Ovary (tissue), 7 donors: ENCODE measurements at regions not wholly inside any gene's neighbourhood (a gene's known extent, or its start where the extent isn't known, plus 50 kb on each side); places are given as distances from the start of the nearest gene placed in this dataset.
"Not testable (repeated sequence)": the region's sequence is repeated elsewhere in the genome, so short reads cannot be mapped to it uniquely, and the experiment has no call there.

Experiments
- DNase-seq, 5 donors: peaks; one replicate each; pipeline ENCODE4 v3.0.0-alpha.2; 2019 to 2020
- H3K27ac ChIP-seq, 2 donors: fragments of 200-600 bp; one replicate each; pipeline versions ENCODE4 v1.5.1 to v1.8.0; 2019 to 2022
- H3K27me3 ChIP-seq: fragments of 200-600 bp; one replicate; pipeline ENCODE4 v1.8.0; 2022
- H3K36me3 ChIP-seq: fragments of 200-600 bp; sonication (generic); one replicate; pipeline ENCODE4 v1.5.1; 2019
- H3K4me1 ChIP-seq: one replicate; pipeline ENCODE4 v1.8.1; 2013; ENCODE audit warnings: mild to moderate bottlenecking, moderate library complexity; ENCODE audit not compliant: insufficient read depth
- H3K4me3 ChIP-seq: fragments of 200-600 bp; sonication (generic); one replicate; pipeline ENCODE4 v1.5.1; 2017
- H3K9me3 ChIP-seq, 2 donors: fragments of 200-600 bp in 1 of 2; sonication (generic) in 1 of 2; one replicate each; pipeline versions ENCODE4 v1.5.1 to v1.8.1; 2013 to 2019; ENCODE audit warnings: mild to moderate bottlenecking in 1 of 2, moderate library complexity in 1 of 2
- EP300 ChIP-seq: sonication (generic); formaldehyde crosslinking; IDR thresholded peaks from one replicate; pipeline ENCODE4 v1.6.1; 2017; ENCODE audit warnings: antibody characterized with exemption
- POLR2A ChIP-seq: fragments of 450-650 bp; IDR thresholded peaks from one replicate; pipeline ENCODE4 v1.6.1; 2017; ENCODE audit warnings: antibody characterized with exemption, mild to moderate bottlenecking, moderate library complexity
- WGBS, 3 donors: extraction: QIAGEN DNeasy Blood & Tissue Kit in 1 of 3; methylation state at CpG; one replicate each; pipeline versions ENCODE4 v1.1.5 to v1.1.7; 2013 to 2017; 5-methylcytosine and 5-hydroxymethylcytosine counted together
- intact Hi-C, 4 donors: fragments of 100-400 bp; cut with DNase I; formaldehyde crosslinking; loops; one replicate each; pipeline versions ENCODE4 v1.11.0 to v1.15.1; 2022 to 2023
- TF ChIP-seq, protein P1 (sequence below), 3 donors: fragments of 450-650 bp in 2 of 3; fragments of 200-600 bp in 1 of 3; IDR thresholded peaks; one replicate each; pipeline versions ENCODE4 v1.5.1 to v1.8.0; 2016 to 2022; ENCODE audit warnings: antibody characterized with exemption in 3 of 3, mild to moderate bottlenecking in 1 of 3
- donor health status: DM: no; HTN: no; CAD: no; lungs with moderate emphysema.
- donor health status: DM: no; HTN: no; CAD: no.
- donor health status: Bipolar disorder and iron deficiency.
- donor health status: DM: no; HTN: no; CAD: no.
- donor health status: DM: yes; HTN: yes; CAD: no.

- Histone ChIP-seq H3K36me3 (no peaks in the 10 kb centered on the region), H3K27ac (no peak overlapping the region), H3K27me3 (no peaks in the 10 kb centered on the region), H3K9me3 (no peaks in the 10 kb centered on the region), H3K4me3 (no peak overlapping the region), H3K4me1 (no peaks in the 10 kb centered on the region)
- no peak for DNase-seq
- WGBS, 3 donors, result 89 to 91% (median 89%) methylated on average over 2 of the region's 2 CpGs
- intact Hi-C loops, result no loop called here
- TF ChIP-seq, protein P1, sequence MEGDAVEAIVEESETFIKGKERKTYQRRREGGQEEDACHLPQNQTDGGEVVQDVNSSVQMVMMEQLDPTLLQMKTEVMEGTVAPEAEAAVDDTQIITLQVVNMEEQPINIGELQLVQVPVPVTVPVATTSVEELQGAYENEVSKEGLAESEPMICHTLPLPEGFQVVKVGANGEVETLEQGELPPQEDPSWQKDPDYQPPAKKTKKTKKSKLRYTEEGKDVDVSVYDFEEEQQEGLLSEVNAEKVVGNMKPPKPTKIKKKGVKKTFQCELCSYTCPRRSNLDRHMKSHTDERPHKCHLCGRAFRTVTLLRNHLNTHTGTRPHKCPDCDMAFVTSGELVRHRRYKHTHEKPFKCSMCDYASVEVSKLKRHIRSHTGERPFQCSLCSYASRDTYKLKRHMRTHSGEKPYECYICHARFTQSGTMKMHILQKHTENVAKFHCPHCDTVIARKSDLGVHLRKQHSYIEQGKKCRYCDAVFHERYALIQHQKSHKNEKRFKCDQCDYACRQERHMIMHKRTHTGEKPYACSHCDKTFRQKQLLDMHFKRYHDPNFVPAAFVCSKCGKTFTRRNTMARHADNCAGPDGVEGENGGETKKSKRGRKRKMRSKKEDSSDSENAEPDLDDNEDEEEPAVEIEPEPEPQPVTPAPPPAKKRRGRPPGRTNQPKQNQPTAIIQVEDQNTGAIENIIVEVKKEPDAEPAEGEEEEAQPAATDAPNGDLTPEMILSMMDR (IDR thresholded peaks at IDR 0.05), result no peak
- TF ChIP-seq EP300 (no peak), POLR2A (no peak)
Measured at GRCh38 chr11:106309070-106309684, 231.7 kb downstream of the AASDHPPT start.

DNA sequence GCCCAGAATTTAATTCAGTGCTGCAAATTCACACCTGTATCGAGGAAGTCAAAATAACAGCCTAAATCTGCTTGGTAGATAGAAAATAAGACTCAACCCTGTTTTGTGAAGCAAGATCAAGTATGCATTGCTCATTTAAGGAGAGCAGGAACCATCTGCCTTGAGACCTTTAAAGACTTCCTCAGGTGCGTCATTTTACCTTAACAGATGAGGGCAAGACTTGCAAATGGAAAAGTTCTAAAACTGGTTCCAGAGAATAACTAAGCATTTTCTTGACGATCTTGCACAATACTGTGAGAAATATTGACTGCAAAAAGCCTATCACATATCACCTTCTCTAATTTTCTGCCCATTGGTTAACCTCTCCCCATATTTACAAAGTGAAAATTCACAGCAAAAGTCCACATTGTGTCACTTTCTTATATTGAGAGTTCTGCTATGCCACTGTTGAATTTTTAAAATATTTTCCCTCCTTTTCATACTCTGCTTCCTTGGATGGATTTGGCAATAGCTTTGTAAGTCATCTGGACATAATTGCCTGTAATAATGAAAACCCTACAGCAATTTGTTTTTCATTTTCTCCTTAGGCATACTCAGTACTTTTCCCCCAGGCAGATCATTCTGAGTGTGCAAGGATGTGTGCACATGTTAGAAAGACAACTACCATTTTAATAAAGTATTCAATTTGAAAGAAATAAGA, 234.2 kb downstream of the AASDHPPT start:
- intact Hi-C loops, result no loop called here
- H3K27me3 ChIP-seq, result no peaks in the 10 kb centered on the region
- no peak for DNase-seq
- 92 to 93% (median 92%) methylated on average over 3 of the region's 3 CpGs for WGBS, 3 donors
- no peak overlapping the region for H3K4me3 ChIP-seq
- H3K4me1 ChIP-seq, result no peaks in the 10 kb centered on the region
- H3K27ac ChIP-seq, result no peak overlapping the region
- no peaks in the 10 kb centered on the region for H3K9me3 ChIP-seq
- no peaks in the 10 kb centered on the region for H3K36me3 ChIP-seq
- TF ChIP-seq, protein P1 (IDR thresholded peaks at IDR 0.05), result no peak
- TF ChIP-seq POLR2A (no peak), EP300 (no peak)

GRCh38 chr11:106317208-106317773, 239.8 kb downstream of the AASDHPPT start:
- H3K27ac ChIP-seq, H3K27me3 ChIP-seq, H3K4me3 ChIP-seq, DNase-seq, intact Hi-C loops, H3K4me1 ChIP-seq, H3K9me3 ChIP-seq, H3K36me3 ChIP-seq: not testable (repeated sequence)
- WGBS, 3 donors, result 96 to 97% (median 96%) methylated on average over 22 to 36 of the region's 36 CpGs

GRCh38 chr11:106321601-106322000, 244.1 kb downstream of the AASDHPPT start:
- intact Hi-C loops, result no loop called here
- Histone ChIP-seq H3K4me1 (no peaks in the 10 kb centered on the region), H3K27me3 (no peaks in the 10 kb centered on the region), H3K4me3 (no peak overlapping the region), H3K27ac (no peak overlapping the region), H3K36me3 (no peaks in the 10 kb centered on the region), H3K9me3 (peaks cover 0 to 6% of the 10 kb centered on the region in 2 donors)
- no peak for DNase-seq
- TF ChIP-seq POLR2A (no peak), EP300 (no peak)
- TF ChIP-seq, protein P1 (IDR thresholded peaks at IDR 0.05), result no peak
- WGBS, 3 donors, result 86 to 93% (median 91%) methylated on average over 1 of the region's 1 CpG

- H3K36me3 ChIP-seq, result no peaks in the 10 kb centered on the region
- intact Hi-C loops, result no loop called here
- TF ChIP-seq, protein P1 (IDR thresholded peaks at IDR 0.05), result no peak
- TF ChIP-seq EP300 (no peak), POLR2A (no peak)
- no peak overlapping the region for H3K27ac ChIP-seq
- WGBS, 3 donors, result 64 to 87% (median 68%) methylated on average over 2 of the region's 2 CpGs
- H3K4me3 ChIP-seq, result no peak overlapping the region
- no peaks in the 10 kb centered on the region for H3K27me3 ChIP-seq
- H3K4me1 ChIP-seq, result no peaks in the 10 kb centered on the region
- DNase-seq, result no peak
- H3K9me3 ChIP-seq, result peaks cover 0 to 6% of the 10 kb centered on the region in 2 donors
Measured at GRCh38 chr11:106322106-106322505, 244.6 kb downstream of the AASDHPPT start.
